Activated CD4-positive, alpha-beta T cell treated with anti-CD3 and anti-CD28 coated beads, Interleukin-2, amount 10 ng/mL, durations not matched to agents 24 days and 14 days (primary cell): ENCODE measurements at regions not wholly inside any gene's neighbourhood (a gene's known extent, or its start where the extent isn't known, plus 50 kb on each side); places are given as distances from the start of the nearest gene placed in this dataset.
"Not testable (repeated sequence)": the region's sequence is repeated elsewhere in the genome, so short reads cannot be mapped to it uniquely, and the experiment has no call there.

Source experiments
- DNase-seq: peaks from one replicate; pipeline ENCODE4 v3.0.0; 2022
- H3K27ac Mint-ChIP-seq: one replicate; pipeline ENCODE4 v1.8.0; 2022; ENCODE audit warnings: mild to moderate bottlenecking, mixed read lengths
- H3K27me3 Mint-ChIP-seq: one replicate; pipeline ENCODE4 v1.8.0; 2022; ENCODE audit warnings: mixed read lengths
- H3K36me3 Mint-ChIP-seq: one replicate; pipeline ENCODE4 v1.8.0; 2022; ENCODE audit warnings: low read depth, mild to moderate bottlenecking, mixed read lengths
- H3K4me1 Mint-ChIP-seq: one replicate; pipeline ENCODE4 v1.8.0; 2021; ENCODE audit warnings: mixed read lengths
- H3K4me3 Mint-ChIP-seq: one replicate; pipeline ENCODE4 v1.8.0; 2022; ENCODE audit warnings: mild to moderate bottlenecking, moderate library complexity, mixed read lengths
- H3K9me3 Mint-ChIP-seq: one replicate; pipeline ENCODE4 v1.8.0; 2021; ENCODE audit warnings: mixed read lengths
- intact Hi-C: fragments of 100-400 bp; cut with micrococcal nuclease; formaldehyde crosslinking; loops from one replicate; pipeline ENCODE4 v1.15.1; 2023

DNA sequence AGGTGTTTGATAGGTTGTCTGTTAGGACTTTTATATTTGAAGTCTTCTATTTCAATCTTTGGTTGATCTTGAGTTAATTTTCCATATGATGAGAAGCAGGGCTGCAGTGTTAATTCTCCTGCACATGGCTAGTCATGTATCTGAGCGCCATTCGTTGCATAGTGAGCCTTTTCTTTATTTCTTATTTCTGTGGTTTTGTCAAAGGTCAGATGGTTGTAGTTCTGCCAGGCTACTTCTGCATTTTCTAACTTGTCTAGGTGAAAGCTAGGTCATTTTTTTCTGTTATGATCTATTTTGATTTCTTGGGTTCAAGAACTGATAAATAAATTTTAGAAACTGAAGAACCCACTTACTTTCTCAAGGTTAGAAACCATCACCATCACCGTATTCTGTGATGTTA lies 56.7 kb downstream of the CCDC74A start:
- Mint-ChIP-seq H3K27ac (no peak overlapping the region), H3K9me3 (no peaks in the 10 kb centered on the region), H3K4me3 (no peak overlapping the region), H3K27me3 (peaks cover 14% of the 10 kb centered on the region), H3K36me3 (no peaks in the 10 kb centered on the region), H3K4me1 (no peaks in the 10 kb centered on the region)
- intact Hi-C loops: no loop called here
- DNase-seq: no peak

DNA sequence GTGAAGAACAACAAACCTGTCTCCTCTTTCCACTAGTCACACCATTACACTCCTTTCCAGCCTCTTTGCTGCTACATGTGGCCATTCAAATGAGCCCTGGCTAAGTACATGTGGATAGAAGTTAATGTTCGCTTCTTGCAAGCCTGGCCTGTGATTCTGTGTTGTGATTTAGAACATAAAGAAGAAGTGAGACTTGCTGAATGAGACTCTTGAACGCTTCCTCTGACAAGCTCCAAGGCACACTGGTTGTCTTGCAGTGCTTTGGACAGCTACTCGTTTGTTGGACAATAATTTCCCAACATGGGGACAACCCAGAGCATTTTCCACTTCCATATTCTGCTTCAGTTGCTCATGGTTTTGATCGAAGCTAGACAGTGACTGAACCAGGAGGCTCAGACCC lies 57.3 kb downstream of the CCDC74A start:
- H3K4me1 Mint-ChIP-seq: no peaks in the 10 kb centered on the region
- peaks cover 13% of the 10 kb centered on the region for H3K27me3 Mint-ChIP-seq
- H3K36me3 Mint-ChIP-seq: no peaks in the 10 kb centered on the region
- H3K27ac Mint-ChIP-seq: no peak overlapping the region
- no peak overlapping the region for H3K4me3 Mint-ChIP-seq
- DNase-seq: no peak
- no peaks in the 10 kb centered on the region for H3K9me3 Mint-ChIP-seq
- intact Hi-C loops: no loop called here

DNA sequence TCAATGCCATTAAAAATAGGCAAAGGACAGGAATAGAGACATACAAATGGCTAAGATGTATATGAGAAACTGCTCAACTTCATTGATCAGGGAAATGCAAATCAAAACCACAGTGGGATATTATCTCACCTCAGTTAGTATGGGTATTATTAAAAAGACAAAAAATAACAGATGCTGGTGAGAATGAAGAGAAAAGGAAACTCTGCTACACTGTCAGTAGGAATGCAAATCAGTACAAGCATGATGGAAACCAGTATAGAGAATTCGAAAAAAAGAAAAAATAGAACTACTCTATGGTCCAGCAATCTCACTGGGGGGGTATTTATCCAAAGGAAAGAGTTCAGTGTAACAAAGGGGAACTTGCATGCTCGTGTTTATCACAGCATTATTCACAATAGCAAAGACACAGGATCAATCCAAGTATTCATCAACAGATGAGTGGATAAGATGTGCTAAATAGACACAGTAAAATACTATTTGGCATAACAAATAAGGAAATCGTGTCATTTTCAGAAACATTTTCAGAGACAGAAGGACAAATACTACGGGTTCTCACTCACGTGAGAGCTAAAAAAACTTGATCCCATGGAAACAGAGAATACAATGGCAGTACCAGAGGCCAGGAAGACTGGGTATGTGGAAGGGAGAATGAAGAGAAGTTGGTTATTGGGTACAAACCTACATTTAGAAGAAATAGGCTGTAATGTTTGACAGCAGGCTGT lies 60.6 kb downstream of the CCDC74A start:
- Mint-ChIP-seq H3K4me1 (no peaks in the 10 kb centered on the region), H3K36me3 (no peaks in the 10 kb centered on the region), H3K4me3 (no peak overlapping the region), H3K9me3 (no peaks in the 10 kb centered on the region), H3K27ac (no peak overlapping the region), H3K27me3 (peaks cover 4% of the 10 kb centered on the region)
- DNase-seq: no peak
- intact Hi-C loops: no loop called here

DNA sequence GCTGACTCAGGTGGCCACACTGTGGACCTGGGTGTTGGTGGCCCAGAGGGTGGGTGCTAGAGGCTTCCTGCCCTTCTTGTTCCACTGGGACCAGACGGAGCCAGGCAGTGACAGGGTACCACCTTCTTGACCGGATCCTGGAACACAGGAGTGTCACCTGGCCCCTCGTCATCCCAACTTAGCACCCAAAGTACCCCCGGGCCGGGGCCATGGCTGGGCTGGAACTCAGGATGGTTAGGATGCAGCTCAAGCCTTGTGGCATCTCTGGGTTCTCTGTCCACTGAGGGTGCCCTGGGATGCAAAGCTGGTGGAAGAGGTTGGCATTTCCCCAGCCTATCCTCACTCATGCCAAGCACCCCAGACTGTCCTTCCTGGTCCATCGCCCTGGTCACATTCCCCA lies 61.4 kb downstream of the CCDC74A start:
- H3K27me3 Mint-ChIP-seq: not testable (repeated sequence)

DNA sequence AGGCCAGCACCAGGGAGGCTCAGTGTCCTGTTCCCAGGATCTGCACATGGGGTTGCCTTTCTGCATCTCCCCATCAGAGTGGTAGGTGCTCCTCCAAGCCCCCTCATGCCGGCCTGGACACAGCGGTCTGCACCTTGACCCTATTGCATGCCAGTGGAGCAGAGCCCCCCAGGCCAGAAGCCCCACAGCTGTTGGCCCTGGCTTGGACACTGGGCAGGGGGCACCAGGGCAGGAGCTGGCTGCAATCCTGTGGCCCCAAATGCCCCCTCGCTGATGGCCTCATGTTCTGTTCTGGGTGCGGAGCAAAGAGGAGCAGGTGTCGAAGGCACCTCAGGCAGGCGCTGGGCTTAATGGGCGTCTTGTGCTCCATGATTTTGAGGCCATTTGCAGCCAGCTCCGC lies 62.7 kb downstream of the CCDC74A start:
- H3K27me3 Mint-ChIP-seq: peaks cover 9% of the 10 kb centered on the region
- no peaks in the 10 kb centered on the region for H3K9me3 Mint-ChIP-seq
- intact Hi-C loops: no loop called here
- no peak overlapping the region for H3K27ac Mint-ChIP-seq
- no peak for DNase-seq
- H3K4me1 Mint-ChIP-seq: no peaks in the 10 kb centered on the region
- no peaks in the 10 kb centered on the region for H3K36me3 Mint-ChIP-seq
- no peak overlapping the region for H3K4me3 Mint-ChIP-seq

More for the DNA sequence above, 61.4 kb downstream of the CCDC74A start:
- H3K36me3 Mint-ChIP-seq, DNase-seq, intact Hi-C loops, H3K4me3 Mint-ChIP-seq, H3K4me1 Mint-ChIP-seq, H3K9me3 Mint-ChIP-seq, H3K27ac Mint-ChIP-seq: not testable (repeated sequence)

DNA sequence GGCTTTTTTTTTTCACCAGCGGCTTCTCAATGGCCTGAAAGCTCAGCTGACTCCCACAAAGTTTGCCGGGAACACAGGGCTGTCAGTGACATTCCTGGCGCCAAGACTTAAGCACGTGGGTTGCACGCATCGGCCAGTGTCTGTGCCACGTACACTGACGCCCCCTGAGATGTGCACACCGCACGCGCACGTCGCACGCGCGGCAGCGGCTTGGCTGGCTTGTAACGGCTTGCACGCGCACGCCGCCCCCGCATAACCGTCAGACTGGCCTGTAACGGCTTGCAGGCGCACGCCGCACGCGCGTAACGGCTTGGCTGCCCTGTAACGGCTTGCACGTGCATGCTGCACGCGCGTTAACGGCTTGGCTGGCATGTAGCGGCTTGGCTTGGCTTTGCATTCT lies 63.2 kb downstream of the CCDC74A start:
- no peak for DNase-seq
- Mint-ChIP-seq H3K9me3 (no peaks in the 10 kb centered on the region), H3K36me3 (no peaks in the 10 kb centered on the region), H3K4me1 (no peaks in the 10 kb centered on the region), H3K27me3 (peaks cover 8% of the 10 kb centered on the region), H3K4me3 (no peak overlapping the region), H3K27ac (no peak overlapping the region)
- intact Hi-C loops: no loop called here

DNA sequence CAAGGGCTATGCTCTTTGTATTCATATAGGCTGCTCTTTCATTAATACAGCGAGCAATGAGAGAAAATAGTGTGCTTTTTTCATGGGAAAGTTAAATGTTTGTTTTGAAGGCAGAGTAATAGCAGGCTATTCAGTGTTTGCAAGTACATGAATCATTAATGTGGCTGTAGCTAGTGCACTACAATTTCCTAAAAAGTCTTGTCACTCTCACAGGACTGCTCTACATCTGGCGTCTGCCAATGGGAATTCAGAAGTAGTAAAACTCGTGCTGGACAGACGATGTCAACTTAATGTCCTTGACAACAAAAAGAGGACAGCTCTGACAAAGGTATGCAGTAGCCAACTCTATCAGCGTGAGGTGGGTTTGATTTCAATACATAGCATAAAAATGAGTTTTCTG lies 68.9 kb downstream of the CCDC74A start:
- H3K27ac Mint-ChIP-seq, DNase-seq, intact Hi-C loops, H3K9me3 Mint-ChIP-seq, H3K36me3 Mint-ChIP-seq, H3K4me3 Mint-ChIP-seq, H3K4me1 Mint-ChIP-seq: not testable (repeated sequence)
- peaks cover 17% of the 10 kb centered on the region for H3K27me3 Mint-ChIP-seq

DNA sequence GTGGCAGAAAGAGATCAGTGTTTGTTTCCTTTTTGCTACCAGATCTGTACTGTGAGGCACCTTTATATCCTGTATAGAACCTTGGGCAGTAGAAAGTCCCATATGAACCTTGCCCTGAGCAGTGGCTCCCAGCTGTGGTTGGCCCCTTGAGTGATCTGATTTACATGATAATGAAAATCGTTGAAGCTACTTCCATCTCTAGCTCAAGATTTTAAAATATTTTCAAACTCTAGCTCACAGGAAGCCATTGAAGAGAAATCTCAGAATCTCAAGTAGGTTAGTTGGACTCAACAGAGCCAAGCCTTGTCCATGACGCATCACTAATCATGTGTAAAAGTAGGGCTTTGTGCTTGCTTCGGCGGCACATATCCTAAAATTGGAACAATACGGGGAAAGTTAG lies 74.8 kb downstream of the CCDC74A start:
- intact Hi-C loops, H3K4me3 Mint-ChIP-seq, DNase-seq, H3K27ac Mint-ChIP-seq, H3K4me1 Mint-ChIP-seq, H3K9me3 Mint-ChIP-seq, H3K36me3 Mint-ChIP-seq: not testable (repeated sequence)
- H3K27me3 Mint-ChIP-seq: peaks cover 25% of the 10 kb centered on the region

DNA sequence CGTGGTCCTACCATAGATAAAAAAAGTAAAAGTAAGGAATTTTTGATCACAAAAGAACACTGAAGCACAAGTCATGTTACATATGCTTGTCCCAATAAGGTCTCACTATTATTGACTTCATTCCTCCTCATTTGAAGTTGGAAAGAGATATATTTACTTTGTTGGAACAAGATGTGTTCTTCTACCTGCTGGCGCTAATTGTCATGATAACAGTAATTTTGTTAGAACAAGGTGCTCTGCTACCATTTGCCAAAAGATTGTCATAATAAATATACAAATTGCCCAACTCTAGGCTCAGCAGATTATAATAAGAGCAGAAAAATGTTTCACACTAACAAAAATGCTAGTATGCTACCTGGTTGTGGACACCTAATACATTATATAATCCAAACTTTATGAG lies 77.0 kb downstream of the CCDC74A start:
- H3K9me3 Mint-ChIP-seq, DNase-seq, H3K4me3 Mint-ChIP-seq, H3K4me1 Mint-ChIP-seq, H3K36me3 Mint-ChIP-seq, H3K27ac Mint-ChIP-seq, intact Hi-C loops: not testable (repeated sequence)
- peaks cover 21% of the 10 kb centered on the region for H3K27me3 Mint-ChIP-seq

DNA sequence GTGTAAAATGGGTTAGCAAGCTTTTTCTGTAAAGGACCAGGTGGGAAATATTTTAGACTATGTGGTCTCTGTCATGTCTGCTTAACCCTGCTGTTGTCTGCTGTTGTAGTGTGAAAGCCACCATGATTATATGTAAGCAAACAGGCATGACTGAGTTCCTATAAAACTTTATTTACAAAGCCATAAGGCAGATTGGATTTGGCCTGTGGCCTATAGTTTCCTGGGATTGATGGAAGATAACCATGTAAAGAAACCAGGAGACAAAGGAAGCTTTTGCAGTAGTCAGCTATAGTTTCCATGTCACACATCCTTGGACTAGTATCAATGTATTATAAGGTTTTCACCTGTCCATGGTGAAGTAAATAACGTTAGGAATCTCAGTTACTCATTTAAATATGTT lies 78.7 kb downstream of the CCDC74A start:
- H3K9me3 Mint-ChIP-seq, intact Hi-C loops, H3K27ac Mint-ChIP-seq, DNase-seq, H3K36me3 Mint-ChIP-seq, H3K4me3 Mint-ChIP-seq, H3K4me1 Mint-ChIP-seq: not testable (repeated sequence)
- peaks cover 21% of the 10 kb centered on the region for H3K27me3 Mint-ChIP-seq

DNA sequence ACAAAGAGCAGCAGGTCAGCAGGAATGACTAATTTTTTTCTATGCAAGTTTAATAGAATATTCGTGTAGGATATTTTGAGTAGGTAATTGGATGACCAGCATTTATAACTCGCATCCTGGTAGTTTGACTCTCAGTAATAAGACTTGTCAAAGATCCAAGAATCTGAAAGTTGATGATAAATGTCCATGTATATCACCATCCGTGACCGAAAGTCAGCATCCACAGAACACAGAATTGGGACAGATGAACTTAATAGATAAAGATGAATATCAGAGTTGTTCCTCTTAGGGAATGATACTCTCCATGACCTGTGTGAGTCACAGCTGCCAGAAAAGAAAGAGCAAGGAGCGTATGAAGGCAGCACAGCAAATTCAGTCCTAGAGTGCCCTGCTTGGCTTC lies 79.4 kb downstream of the CCDC74A start:
- H3K36me3 Mint-ChIP-seq, DNase-seq, H3K4me1 Mint-ChIP-seq, H3K27ac Mint-ChIP-seq, intact Hi-C loops, H3K9me3 Mint-ChIP-seq, H3K4me3 Mint-ChIP-seq: not testable (repeated sequence)
- peaks cover 21% of the 10 kb centered on the region for H3K27me3 Mint-ChIP-seq

DNA sequence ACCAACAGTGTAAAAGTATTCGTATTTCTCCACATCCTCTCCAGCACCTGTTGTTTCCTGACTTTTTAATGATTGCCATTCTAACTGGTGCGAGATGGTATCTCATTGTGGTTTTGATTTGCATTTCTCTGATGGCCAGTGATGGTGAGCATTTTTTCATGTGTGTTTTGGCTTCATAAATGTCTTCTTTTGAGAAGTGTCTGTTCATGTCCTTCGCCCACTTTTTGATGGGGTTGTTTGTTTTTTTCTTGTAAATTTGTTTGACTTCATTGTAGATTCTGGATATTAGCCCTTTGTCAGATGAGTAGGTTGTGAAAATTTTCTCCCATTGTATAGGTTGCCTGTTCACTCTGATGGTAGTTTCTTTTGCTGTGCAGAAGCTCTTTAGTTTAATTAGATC lies 86.9 kb downstream of the CCDC74A start:
- H3K27ac Mint-ChIP-seq, H3K36me3 Mint-ChIP-seq, H3K9me3 Mint-ChIP-seq, H3K4me3 Mint-ChIP-seq, H3K4me1 Mint-ChIP-seq, DNase-seq, intact Hi-C loops: not testable (repeated sequence)
- H3K27me3 Mint-ChIP-seq: peaks cover 11% of the 10 kb centered on the region

DNA sequence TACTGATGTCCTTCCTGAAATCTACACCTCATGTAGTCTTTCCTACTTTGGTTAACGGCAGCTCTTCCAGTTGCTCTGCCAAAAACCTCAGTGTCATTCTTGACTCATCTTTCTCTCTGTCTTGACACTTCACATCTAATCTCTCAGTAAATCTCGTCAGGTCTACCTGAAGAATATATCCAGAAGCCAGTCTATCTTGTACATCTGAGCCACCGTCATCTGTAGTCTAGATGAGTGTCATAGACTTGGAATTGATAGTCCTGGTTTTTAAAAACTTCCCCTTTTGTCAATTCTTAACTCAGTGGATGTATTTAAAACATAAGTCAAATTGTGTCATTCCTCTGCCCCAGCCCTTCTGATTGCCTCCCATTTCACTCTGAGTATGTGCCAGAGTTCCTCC lies 90.6 kb downstream of the CCDC74A start:
- DNase-seq, H3K9me3 Mint-ChIP-seq, H3K4me3 Mint-ChIP-seq, H3K4me1 Mint-ChIP-seq, intact Hi-C loops, H3K27ac Mint-ChIP-seq, H3K36me3 Mint-ChIP-seq: not testable (repeated sequence)
- peaks cover 15% of the 10 kb centered on the region for H3K27me3 Mint-ChIP-seq

DNA sequence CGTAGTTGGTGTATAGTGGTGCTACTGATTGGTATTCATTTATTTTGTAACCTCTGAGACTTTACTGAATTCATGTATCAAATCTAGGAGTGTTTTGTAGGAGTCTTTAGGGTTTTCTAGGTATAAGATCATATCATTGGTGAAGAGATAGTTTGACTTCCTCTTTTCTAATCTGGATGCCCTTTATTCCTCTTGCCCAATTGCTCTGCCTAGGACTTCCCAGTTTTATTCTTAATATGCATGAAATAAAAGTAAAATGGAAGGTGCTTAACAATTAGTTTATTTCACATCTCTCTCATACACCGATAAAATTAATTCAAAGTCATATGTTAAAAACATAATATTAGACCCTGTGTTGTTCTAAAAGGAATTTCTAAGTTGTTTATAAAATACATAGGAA lies 95.2 kb downstream of the CCDC74A start:
- DNase-seq, H3K4me3 Mint-ChIP-seq, H3K27ac Mint-ChIP-seq, H3K9me3 Mint-ChIP-seq, H3K36me3 Mint-ChIP-seq, intact Hi-C loops, H3K4me1 Mint-ChIP-seq: not testable (repeated sequence)
- peaks cover 14% of the 10 kb centered on the region for H3K27me3 Mint-ChIP-seq

DNA sequence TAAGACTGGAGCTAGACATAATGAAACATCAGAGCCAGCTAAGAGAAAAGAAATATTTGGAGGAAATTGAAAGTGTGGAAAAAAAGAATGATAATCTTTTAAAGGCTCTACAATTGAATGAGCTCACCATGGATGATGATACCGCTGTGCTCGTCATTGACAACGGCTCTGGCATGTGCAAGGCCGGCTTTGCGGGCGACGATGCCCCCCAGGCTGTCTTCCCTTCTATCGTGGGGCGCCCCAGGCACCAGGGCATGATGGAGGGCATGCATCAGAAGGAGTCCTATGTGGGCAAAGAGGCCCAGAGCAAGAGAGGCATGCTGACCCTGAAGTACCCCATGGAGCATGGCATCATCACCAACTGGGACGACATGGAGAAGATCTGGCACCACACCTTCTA lies 98.3 kb downstream of the CCDC74A start:
- H3K36me3 Mint-ChIP-seq, H3K4me3 Mint-ChIP-seq, H3K27me3 Mint-ChIP-seq, H3K9me3 Mint-ChIP-seq, H3K27ac Mint-ChIP-seq, H3K4me1 Mint-ChIP-seq, intact Hi-C loops, DNase-seq: not testable (repeated sequence)
